NCI-H345 (cell line): ENCODE measurements at regions not wholly inside any gene's neighbourhood (a gene's known extent, or its start where the extent isn't known, plus 50 kb on each side); places are given as distances from the start of the nearest gene placed in this dataset.

Experiments used
- DNase-seq: peaks from one replicate; lab custom pipeline; 2025; lab: John Stamatoyannopoulos, UW

DNA sequence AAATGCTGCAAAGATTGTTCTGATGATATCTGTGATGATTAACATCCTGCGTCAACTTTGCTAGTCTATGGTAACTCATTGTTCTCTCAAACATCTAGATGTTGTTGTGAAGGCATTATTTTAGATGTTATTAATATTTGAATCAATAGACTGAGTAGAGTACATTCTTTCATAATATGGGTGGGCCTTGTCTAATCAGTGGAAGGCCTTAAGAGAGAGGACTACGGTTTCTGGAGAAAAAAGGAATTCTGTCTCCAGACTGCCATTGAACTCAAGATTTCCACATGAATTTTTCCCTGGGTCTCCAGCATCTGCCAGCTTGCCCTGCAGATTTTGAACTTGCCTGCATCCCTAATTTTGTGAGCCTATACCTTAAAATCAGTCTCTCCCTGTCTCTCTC is 2381.1 kb upstream of the AGA start:
- no peak for DNase-seq

DNA sequence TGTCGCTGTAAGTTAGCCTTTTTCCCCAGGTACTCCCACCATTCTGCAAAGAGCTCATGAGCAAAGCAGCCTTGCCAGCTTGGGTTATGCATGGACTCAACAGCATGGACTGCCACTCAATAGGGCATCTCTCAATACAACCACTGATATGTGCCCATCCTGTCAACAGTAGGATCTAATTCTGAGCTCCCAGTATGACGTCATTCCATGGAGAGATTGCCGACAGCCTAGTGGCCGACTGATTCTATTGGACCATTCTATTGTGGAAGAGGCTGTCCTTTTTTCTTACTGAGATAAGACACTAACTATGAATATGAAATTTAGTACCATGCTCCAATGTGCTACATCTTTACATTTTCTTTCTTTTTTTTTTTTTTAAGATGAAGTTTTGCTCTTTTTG is 2389.0 kb upstream of the AGA start:
- no peak for DNase-seq

DNA sequence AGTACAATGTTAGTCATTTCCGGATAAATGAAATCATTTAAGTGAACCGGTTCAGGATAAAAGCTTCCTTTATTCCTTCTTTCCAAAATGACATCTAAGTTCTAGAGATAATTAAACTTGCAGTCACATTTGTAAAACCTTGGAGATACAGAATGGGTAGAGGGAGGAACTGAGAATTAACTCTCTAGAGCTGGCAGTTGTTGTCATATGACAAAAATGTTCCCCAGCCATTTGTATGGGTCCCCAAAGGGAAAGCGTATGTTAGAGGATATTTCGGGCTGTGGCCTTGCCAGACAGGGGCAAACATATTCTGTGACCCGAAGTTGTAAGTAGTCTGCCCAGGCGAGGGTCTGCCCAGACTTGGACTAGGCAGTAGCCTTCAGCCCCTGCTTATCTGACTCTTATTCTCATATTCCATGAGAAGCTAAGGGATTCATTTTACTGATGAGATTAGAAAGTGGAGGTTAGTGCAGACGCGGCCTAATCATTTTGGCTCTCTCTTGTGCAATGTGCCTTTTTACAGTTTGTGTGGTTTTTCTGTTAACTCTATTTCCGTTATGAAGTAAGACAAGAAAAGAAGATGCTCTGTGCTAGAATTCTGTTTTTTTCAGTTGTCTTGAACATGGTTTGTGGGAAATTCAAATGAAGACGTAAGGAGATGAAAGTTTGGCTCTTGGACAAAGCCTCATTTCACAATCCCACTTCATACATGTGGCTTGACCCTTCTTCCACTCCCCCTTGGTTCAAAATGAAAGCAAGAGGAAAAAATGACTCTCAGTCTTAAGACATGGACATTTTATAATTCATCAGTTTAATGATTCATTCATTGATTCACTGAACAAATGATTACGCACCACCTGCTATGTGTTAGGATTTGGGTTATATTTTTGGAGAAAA is 2394.2 kb upstream of the AGA start:
- no peak for DNase-seq

DNA sequence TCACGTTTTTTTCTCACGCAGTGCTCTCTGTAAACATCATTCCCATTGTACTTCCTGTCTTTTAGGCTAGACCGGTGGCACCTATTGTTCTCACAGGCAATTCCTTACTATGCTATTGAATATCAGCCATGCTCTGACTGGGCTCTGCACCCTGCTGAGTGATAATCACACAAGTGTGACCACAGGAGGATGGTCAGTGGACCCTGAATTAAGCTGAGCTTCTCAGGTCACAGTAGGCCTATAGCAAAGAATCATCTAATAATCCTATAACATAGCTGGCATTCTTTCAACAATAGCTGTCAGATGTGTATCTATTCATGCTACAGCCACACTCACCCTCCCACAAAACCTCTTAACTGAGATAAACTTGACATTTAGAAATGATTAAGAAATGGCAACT is 2399.8 kb upstream of the TENM3 start:
- no peak for DNase-seq

DNA sequence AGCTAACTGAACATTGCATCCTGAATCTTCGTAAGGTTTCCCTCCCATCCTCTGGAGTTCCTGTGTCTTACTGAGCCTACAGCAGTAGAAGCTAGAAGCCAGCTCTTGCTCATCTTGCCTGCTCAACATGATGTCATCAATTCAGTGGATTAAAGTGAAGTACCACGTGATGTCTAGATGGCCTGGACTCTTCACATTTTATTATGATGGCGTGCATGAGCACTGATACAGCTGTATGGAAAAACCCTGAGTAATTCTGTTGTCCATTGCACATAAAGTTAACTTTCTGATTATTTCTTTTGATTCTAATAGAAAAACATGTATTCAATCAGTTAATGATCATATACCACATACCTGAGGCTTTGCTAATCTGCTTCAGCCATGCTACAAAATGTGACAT is 2387.7 kb upstream of the TENM3 start:
- no peak for DNase-seq

DNA sequence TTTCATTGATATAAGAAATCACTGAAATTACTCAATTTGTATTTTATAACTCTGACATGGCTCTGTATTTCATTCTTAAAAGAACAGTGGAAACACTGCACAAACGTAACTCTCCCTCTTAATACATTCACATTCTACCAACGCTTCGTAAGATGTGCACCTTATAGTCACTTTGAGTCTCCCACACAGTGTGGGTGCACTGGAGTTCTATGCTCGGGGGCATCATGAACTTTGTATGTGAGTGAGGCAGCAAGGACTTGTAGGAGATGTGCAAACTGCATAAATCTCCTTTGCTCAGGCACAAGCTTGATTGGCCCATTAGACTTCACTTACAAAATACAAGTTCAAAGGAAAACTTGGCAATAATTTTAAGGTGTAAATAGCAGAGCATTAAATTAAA is 2385.0 kb upstream of the TENM3 start:
- DNase-seq, result no peak

DNA sequence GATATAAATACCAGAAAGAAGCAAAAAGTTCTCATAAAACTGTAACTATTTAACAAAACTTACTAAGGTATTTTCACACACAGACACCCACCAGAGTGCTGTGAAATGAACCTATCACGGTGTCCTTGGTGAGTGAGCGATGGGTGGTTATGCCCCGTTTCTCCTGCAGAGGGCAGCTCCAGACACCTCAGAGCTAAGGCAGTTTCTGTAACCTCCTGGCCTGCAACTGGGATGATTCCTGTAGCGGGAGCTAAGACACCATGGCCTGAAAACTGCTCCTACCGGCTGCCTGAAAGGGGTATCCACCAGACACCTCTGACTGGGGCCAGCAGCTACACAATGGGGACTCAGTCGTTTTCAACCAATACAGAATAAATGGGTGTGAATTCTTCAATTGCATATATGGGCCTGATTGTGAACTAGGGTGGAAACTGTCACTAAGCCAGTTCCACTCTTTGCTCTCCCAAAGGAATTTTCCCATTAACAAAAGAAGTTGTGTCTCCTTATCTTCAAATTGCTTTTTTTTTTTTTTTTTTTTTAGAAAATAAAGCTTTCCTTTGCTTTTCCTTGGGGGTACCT is 2375.8 kb upstream of the TENM3 start:
- DNase-seq, result no peak

DNA sequence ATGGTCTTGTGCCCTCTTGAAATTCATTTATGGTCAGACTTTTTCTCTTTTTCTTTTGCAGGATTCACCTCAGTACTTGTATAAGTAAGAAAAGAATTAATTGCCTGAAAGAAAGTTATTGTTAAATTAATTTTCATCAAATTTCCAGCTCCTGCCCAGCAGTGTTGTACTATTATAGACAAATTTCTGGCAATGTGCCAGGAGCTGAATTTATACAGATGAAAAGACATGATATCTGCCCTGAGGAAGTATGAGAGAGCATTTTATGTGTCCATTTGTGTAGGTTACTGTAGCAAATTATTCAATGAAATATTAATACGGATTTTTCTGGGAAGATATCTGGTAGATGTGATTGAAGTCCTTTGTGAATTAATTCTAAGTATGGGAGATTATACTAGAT is 2371.5 kb upstream of the TENM3 start:
- no peak for DNase-seq

DNA sequence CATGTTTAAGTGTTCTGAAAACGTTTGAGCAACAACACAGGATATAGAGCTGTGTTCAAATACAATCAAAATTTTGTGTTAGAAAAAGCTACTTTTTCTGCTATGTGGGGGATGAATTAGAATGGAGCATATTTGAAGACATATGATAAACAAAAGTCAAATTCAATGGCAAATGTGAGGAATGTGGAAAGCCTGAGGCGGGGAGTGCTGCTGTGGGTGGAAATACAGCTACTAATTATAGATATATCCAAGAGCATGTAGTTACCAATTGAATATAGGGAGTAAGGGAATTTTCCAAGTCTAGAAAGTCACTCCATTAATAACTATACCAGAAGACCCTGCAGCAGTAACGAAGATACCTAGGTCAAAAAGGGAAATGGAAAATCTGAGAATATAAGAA is 2370.4 kb upstream of the TENM3 start:
- DNase-seq, result no peak

DNA sequence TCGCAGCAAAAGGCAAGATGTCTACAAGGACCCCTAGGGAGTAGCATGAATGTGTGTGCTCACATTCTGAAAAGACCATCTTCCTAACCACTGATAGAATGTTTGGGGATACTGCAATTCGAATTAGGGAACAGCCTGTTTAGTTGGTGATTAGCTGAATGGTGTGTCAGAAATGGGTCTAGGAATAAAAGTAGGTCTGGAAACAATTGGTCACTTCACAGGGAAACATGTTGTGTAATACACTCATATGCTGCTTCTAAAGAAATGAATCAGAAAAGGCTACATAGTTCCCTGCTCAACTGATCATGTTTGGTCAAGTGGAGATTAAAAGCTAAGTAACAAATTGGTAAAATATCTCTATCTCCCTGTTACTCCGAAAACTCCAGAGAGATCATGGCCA is 2362.4 kb upstream of the TENM3 start:
- no peak for DNase-seq

DNA sequence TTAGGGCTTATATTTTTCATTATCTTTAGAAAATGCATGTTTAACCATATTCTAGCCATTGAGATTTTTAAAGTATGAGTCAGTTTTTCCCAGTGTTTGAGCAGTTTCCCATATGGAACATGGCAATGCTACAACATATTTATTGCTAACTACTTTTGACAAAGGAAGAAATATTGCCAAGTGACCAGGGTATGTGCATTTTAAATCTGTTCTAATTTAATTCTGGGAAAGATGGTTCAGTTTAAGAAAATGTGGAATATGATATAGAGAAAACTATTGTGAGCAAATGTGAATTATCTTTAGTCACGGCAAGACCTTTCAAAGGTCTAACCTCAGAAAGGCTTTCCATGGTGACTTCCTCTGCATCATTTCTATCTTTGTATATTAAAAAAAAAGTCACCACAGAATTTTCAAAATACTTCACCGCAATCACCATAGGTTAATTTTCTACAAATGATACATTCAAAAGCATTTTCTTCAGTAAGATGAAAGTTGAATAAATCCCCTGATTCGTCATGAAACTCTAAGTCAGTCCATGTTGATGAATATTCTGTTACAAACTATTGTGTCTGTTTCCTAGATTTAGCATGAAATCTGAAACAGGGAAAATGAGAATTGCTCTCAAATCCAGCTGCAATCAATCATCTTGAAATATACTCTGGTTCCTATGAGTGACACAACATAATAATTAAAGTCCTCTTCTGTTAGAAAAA is 2349.0 kb upstream of the TENM3 start:
- DNase-seq, result no peak

DNA sequence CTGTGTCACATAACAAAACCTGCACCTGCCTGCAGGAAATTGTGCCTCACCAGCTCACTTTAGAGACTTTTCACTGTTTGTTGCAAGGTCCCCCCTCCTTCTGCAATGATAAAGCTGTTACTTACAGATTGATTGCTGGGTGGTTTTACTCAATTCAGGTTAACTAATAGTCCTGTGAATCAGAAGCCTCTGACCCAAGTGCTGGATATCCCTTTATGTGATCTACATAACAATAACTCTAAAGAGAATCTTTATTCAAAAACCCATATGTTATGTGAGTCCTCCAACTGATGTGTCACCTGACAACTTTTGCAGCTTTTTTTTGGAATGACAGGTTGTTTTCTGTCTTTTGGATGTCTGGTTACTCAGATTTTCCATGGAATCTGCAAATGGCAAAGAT is 2323.6 kb upstream of the TENM3 start:
- DNase-seq, result no peak

DNA sequence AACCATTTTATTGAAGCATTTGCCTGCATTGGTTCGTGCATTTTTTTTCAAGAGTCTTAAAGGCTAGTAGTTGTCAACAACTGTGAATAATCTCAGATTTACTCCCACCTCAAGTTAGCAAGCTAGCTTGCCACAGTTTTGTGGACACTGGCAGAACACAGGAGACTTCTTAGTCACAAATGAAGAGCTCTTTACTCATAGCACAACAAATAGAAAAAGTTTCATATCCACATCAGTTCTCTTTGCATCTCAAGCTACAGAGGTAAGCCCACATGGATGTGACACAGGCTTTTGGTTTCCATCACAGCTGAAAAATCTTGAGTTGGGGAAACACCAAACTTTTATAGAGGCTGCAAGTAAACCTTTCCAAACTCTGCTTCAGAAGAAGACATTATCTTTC is 2315.7 kb upstream of the TENM3 start:
- no peak for DNase-seq

DNA sequence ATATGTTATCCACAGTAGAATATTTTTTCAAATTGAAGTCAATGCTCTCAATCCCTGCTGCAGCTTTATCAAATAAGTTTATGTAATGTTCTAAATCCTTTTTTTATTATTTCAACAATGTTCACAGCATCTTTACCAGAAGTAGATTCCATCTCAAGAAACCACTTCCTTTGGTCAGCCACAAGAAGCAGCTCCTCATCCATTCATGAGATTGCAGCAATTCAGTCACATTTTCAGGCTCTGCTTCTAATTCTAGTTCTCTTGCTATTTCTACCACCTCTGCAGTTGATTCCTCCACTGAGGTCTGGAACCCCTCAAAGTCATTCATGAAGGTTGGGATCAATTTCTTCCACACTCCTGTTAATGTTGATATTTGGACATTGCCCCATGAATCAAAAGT is 2301.3 kb upstream of the TENM3 start:
- DNase-seq, result no peak

DNA sequence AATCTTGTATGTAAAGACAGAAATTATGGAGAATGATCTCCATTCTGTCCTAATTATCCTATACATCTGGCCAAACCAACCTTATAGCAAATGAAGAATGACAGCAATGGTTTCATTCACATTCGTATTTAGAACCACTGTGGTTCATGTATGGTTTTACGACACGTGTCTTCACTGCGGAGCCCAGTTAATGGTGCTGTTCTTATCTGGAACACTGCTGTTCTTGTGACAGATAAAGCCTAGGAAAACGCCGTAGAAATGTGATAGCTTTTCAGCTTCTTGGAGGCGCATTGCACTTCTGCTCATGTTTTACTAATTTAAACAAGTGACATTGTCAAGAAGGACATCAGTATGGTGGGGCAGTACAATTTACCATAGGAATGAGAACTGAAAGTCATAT is 2266.4 kb upstream of the TENM3 start:
- no peak for DNase-seq

DNA sequence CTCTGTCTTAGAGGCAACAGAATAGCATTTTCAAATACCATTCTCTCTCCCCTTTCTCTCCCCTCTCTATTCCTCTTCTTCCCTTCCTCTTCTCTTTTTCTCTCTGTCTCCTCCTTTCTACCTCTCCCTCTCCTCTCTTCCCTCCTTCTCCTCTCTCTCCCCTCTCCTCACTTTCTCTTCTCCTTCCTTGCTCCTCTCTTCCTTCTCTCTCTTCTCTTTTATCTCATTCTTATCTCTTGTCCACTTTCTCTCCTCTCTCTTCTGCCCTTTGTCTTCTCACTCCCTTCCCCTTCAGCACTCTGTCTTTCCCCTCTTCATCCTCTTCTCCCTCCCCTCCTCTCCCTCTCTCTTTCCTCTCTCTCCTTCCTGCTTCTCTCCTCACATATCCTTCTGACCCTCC is 2265.8 kb upstream of the TENM3 start:
- no peak for DNase-seq

DNA sequence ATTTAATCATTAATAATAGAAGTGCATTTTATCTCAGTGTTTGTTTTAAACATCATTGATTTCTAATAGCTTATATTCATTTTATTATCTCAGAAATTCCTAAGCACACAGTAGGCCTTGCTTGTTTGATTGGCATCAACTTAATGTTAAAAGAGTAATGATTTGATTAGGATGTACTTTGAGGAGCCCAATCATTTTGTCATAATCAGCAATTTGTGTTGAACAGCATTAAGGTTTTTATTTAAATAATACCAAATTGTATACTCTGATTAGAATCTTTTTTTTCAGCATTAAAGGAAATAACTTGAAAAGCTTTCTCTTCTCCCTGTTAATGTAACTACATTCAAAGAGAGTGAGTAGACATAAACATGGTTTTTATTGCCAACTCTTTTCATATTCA is 2262.0 kb upstream of the TENM3 start:
- DNase-seq, result no peak

DNA sequence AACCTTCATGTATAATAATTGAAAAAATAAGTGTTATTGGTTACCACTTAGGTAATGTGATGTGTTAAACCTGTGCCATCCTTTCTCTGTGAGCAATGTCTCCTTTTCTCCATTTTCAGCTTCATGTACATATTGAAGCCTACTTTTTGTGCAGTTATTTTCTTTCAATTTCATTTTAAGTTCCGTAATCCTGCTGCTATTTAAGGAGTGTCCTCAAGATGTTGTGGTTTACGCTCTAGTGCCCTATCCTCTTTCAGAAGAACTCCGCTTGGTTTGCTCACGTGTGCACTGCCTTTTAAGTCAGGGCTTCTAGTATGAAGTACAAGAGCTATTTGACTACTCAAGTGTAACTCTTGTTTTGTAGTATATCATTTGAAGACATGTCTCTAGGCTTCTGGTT is 2253.2 kb upstream of the TENM3 start:
- DNase-seq, result no peak

DNA sequence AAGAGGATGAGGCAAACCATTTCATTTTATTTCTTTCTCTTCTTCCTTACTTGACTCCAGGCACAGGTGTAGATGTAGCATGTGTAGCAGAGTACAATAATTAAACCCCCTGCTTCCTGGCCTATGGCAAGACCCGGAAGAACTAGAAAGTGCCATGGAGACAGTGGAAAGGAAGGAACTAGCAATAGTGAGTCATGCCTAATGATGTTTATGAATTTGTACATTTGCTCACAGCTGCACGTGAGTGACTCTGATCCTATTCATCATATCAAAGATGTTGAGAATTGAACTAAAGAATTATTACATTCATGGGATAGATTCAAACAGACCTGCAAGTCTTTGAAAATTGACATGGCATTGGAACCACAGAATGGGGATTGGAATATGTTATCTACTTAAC is 2233.9 kb upstream of the TENM3 start:
- DNase-seq, result no peak

DNA sequence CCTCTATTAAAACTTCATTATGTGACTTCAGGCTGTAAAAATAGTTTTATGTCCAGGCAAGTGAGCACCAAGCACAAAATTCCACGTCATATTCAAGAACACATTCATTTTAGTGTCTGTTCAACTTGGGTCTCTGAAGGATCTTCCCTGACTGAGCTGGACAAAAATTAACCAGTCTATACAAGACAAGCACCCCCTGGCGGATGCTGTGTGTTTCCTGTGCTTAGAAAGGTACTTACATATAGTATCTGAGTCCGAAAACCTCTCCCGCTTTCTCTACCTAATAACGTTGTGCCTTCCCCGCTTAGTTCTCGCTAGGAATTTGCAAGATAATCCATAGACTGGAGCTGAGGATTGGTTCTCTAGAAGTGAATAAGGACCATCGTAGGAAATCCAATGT is 2214.5 kb upstream of the TENM3 start:
- no peak for DNase-seq

DNA sequence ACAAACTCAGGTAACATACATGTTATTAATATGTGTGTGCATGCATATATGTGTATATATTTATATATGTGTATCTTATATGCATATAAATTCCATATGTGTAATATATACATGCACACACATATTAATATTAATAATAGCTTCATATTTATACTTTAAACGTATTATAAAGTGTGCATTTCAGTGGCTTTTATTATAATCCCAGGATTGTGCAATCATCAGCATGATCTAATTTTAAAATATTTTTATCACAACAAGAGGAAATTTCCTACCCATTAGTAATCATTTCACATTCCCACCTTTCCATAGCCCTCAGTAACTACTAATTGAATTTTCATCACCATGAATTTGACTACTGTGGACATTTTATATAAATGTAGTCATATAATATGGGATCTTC is 2211.9 kb upstream of the TENM3 start:
- no peak for DNase-seq

DNA sequence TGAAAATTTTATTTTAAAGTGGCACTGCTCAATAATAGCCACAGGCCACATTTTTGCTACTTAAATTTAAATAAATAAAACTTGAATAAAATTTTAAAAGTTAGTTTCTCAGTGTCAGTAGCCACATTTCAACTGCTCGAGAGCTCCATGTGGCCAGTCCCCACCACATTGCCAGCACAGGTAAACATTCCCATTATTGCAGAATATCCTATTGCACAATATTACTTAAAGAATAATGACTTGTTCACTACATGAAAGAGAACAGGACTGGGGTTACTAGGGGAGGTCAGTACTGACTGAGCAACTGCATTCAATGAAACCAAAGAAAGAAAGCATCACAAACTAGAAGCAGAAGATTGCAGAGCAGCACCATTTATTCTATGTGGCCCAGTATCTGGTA is 2201.6 kb upstream of the TENM3 start:
- DNase-seq, result no peak

DNA sequence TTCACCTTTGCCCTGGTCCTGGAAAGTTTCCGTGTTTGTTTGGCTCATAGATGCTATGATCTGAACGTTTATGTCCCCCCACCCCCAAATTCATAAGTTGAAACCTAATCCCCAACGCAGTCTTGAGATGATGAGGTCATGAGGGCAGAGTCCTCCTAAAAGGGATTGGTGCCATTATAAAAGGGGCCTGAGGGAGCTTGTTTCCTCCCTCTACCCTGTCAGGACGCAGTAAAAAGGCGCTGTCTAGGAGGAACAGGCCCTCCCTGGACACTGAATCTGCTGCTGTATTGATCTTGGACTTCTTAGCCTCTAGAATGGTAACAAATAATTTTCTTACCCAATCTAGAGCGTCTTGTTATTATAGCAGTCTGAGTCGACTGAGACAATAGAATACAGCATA is 2190.6 kb upstream of the TENM3 start:
- DNase-seq, result no peak
